ENCODE measurements at regions not wholly inside any gene's neighbourhood (a gene's known extent, or its start where the extent isn't known, plus 50 kb on each side); places are given as distances from the start of the nearest gene placed in this dataset.

DNA sequence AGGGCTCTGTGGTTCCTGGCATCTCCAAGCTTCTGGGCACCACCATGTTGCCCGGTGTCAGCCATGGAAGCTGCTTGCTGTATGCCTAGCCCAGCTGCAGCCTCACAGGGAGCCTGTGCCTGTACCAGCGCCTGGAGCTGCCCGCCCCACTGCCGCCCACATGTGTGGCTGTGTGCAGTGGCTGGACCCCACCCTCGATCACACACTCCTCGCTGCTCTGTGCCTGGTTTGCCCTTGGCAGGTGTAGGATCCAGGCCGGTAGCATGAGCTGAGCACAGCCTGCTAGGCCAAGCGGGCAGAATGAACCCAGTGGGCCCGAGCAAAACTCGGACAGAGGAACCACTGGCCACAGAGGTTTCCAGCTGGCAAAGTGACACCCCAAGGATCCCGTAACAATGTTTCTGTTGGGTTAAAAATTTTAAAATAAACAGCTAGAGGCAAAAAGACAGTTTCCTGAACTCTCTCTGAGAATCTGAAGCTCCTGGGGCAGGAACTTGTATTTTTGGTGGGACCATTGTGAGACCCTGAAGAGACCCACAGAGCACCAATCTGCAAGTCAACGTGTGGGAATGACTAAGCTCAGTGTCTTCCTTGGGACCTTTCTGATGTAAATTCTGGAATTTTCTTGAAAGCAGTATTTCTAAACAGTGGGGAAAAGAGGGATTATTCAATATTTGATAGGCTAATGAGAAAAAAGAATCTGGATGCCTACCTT lies 73.1 kb upstream of the CCDC112 start:
- TF ChIP-seq GATA2 (IDR thresholded peaks at IDR 0.05; ENCODE audit: low read depth, low read length) (no peak), GATA3 (IDR thresholded peaks at IDR 0.05; ENCODE audit: low read depth, low read length) (no peak)

Data from SH-SY5Y (cell line).